Right cardiac atrium (tissue), 5 donors: ENCODE measurements at regions not wholly inside any gene's neighbourhood (a gene's known extent, or its start where the extent isn't known, plus 50 kb on each side); places are given as distances from the start of the nearest gene placed in this dataset.

ENCODE experiments used
- ATAC-seq, 2 donors: fragments of 200-7000 bp; cut with Tn5 transposase; one replicate each; pipeline versions ENCODE4 v1.8.0 to v1.9.1; 2020; ENCODE audit warnings: moderate library complexity in 2 of 2, mild to moderate bottlenecking in 1 of 2
- DNase-seq, 3 donors: peaks; one replicate each; pipeline ENCODE4 v3.0.0-alpha.2; 2020
- H3K27ac ChIP-seq: one replicate; pipeline ENCODE4 v1.5.1; 2013; ENCODE audit warnings: mild to moderate bottlenecking, low read length, control low read depth, moderate library complexity
- H3K27me3 ChIP-seq: one replicate; pipeline ENCODE4 v1.6.1; 2013; ENCODE audit not compliant: control insufficient read depth, insufficient read depth
- H3K4me1 ChIP-seq: one replicate; pipeline ENCODE4 v1.6.1; 2013; ENCODE audit warnings: low read length; ENCODE audit not compliant: control insufficient read depth, insufficient read depth
- H3K4me3 ChIP-seq: one replicate; pipeline ENCODE4 v1.5.1; 2013; ENCODE audit warnings: low read length, control low read depth
- H3K9me3 ChIP-seq: one replicate; pipeline ENCODE4 v1.6.1; 2013; ENCODE audit warnings: low read length; ENCODE audit not compliant: control insufficient read depth
- WGBS: extraction: QIAGEN DNeasy Blood & Tissue Kit; methylation state at CpG from one replicate; pipeline ENCODE4 v1.1.7; 2013; 5-methylcytosine and 5-hydroxymethylcytosine counted together
- intact Hi-C, 4 donors: fragments of 100-400 bp; cut with DNase I; formaldehyde crosslinking; loops; one replicate each; pipeline versions ENCODE4 v1.11.0 to v1.14.0; 2022 to 2023
- donor health status: healthy with polysubstance abuse.
- donor health status: DM: no; HTN: yes; CAD: no.
- donor health status: DM: no; HTN: no; CAD: no.
- donor health status: DM: no; HTN: yes; CAD: no; lungs with severe emphysema.
- donor health status: DM: yes; HTN: yes; CAD: no.

- intact Hi-C loops = no loop called here
- 63% methylated on average over 1 of the region's 1 CpG for WGBS
- ATAC-seq (peak; percentile 65 to 74), DNase-seq (peak; percentile 30 to 67 (median 46))
- H3K27ac ChIP-seq = no peak overlapping the region
- no peaks in the 10 kb centered on the region for H3K9me3 ChIP-seq
- no peaks in the 10 kb centered on the region for H3K27me3 ChIP-seq
- no peaks in the 10 kb centered on the region for H3K4me1 ChIP-seq
- no peak overlapping the region for H3K4me3 ChIP-seq
Observed at GRCh38 chr14:26887847-26888246, 290.0 kb upstream of the NOVA1 start.

GRCh38 chr14:26888592-26888991 is 290.8 kb upstream of the NOVA1 start:
- WGBS = 74% methylated on average over 1 of the region's 1 CpG
- Histone ChIP-seq H3K27me3 (no peaks in the 10 kb centered on the region), H3K4me1 (no peaks in the 10 kb centered on the region), H3K27ac (peak overlapping the region; percentile 27), H3K9me3 (no peaks in the 10 kb centered on the region), H3K4me3 (no peak overlapping the region)
- intact Hi-C loops = no loop called here
- no peak for ATAC-seq
- no peak for DNase-seq

GRCh38 chr14:26896447-26896846 is 298.6 kb upstream of the NOVA1 start:
- Histone ChIP-seq H3K27ac (no peak overlapping the region), H3K9me3 (no peaks in the 10 kb centered on the region), H3K27me3 (no peaks in the 10 kb centered on the region), H3K4me1 (no peaks in the 10 kb centered on the region), H3K4me3 (no peak overlapping the region)
- ATAC-seq = peak in 1 of 2 donors; percentile 24
- 64% methylated on average over 3 of the region's 3 CpGs for WGBS
- peak in 1 of 3 donors; percentile 23 for DNase-seq
- intact Hi-C loops = no loop called here

GRCh38 chr14:26897196-26897595 is 299.4 kb upstream of the NOVA1 start:
- no peaks in the 10 kb centered on the region for H3K9me3 ChIP-seq
- ATAC-seq = no peak
- no peaks in the 10 kb centered on the region for H3K27me3 ChIP-seq
- no peak for DNase-seq
- no peaks in the 10 kb centered on the region for H3K4me1 ChIP-seq
- H3K27ac ChIP-seq = no peak overlapping the region
- intact Hi-C loops = no loop called here
- no peak overlapping the region for H3K4me3 ChIP-seq

GRCh38 chr14:26905229-26905628 is 307.4 kb upstream of the NOVA1 start:
- H3K4me3 ChIP-seq = no peak overlapping the region
- intact Hi-C loops = loop anchor here in 1 of 4 donors (10.0 kb wide), 1 partner anchor 80 kb away; no protein-coding TSS in a partner anchor
- no peaks in the 10 kb centered on the region for H3K9me3 ChIP-seq
- H3K4me1 ChIP-seq = no peaks in the 10 kb centered on the region
- 74% methylated on average over 3 of the region's 3 CpGs for WGBS
- H3K27ac ChIP-seq = no peak overlapping the region
- no peak for DNase-seq
- no peak for ATAC-seq
- H3K27me3 ChIP-seq = no peaks in the 10 kb centered on the region

- no peak overlapping the region for H3K4me3 ChIP-seq
- no peaks in the 10 kb centered on the region for H3K27me3 ChIP-seq
- DNase-seq (no peak), ATAC-seq (no peak)
- H3K9me3 ChIP-seq = no peaks in the 10 kb centered on the region
- intact Hi-C loops = no loop called here
- no peak overlapping the region for H3K27ac ChIP-seq
- no peaks in the 10 kb centered on the region for H3K4me1 ChIP-seq
Observed at GRCh38 chr14:26913786-26914185, 316.0 kb upstream of the NOVA1 start.

- WGBS = 15% methylated on average over 1 of the region's 1 CpG
- ATAC-seq (peak; percentile 86 to 97), DNase-seq (no peak)
- H3K4me1 ChIP-seq = no peaks in the 10 kb centered on the region
- H3K27me3 ChIP-seq = no peaks in the 10 kb centered on the region
- H3K27ac ChIP-seq = no peak overlapping the region
- intact Hi-C loops = no loop called here
- H3K4me3 ChIP-seq = no peak overlapping the region
- H3K9me3 ChIP-seq = no peaks in the 10 kb centered on the region
Observed at GRCh38 chr14:26917086-26917485, 319.3 kb upstream of the NOVA1 start.

GRCh38 chr14:26925876-26926584 is 328.2 kb upstream of the NOVA1 start:
- Histone ChIP-seq H3K27ac (no peak overlapping the region), H3K4me1 (no peaks in the 10 kb centered on the region), H3K9me3 (no peaks in the 10 kb centered on the region), H3K27me3 (no peaks in the 10 kb centered on the region), H3K4me3 (no peak overlapping the region)
- intact Hi-C loops = no loop called here
- 74% methylated on average over 8 of the region's 8 CpGs for WGBS
- DNase-seq (no peak), ATAC-seq (no peak)

GRCh38 chr14:26926585-26926984 is 328.8 kb upstream of the NOVA1 start:
- 59% methylated on average over 3 of the region's 3 CpGs for WGBS
- no peak for DNase-seq
- H3K4me1 ChIP-seq = no peaks in the 10 kb centered on the region
- intact Hi-C loops = no loop called here
- H3K27me3 ChIP-seq = no peaks in the 10 kb centered on the region
- H3K9me3 ChIP-seq = no peaks in the 10 kb centered on the region
- no peak overlapping the region for H3K27ac ChIP-seq
- ATAC-seq = no peak
- no peak overlapping the region for H3K4me3 ChIP-seq

GRCh38 chr14:26928019-26928418 is 330.2 kb upstream of the NOVA1 start:
- ATAC-seq (no peak), DNase-seq (no peak)
- Histone ChIP-seq H3K27me3 (no peaks in the 10 kb centered on the region), H3K9me3 (no peaks in the 10 kb centered on the region), H3K27ac (no peak overlapping the region), H3K4me1 (no peaks in the 10 kb centered on the region), H3K4me3 (no peak overlapping the region)
- WGBS = 68% methylated on average over 2 of the region's 2 CpGs
- intact Hi-C loops = no loop called here

- Histone ChIP-seq H3K27ac (no peak overlapping the region), H3K9me3 (no peaks in the 10 kb centered on the region), H3K4me3 (no peak overlapping the region), H3K4me1 (no peaks in the 10 kb centered on the region), H3K27me3 (no peaks in the 10 kb centered on the region)
- intact Hi-C loops = no loop called here
- DNase-seq = no peak
- no peak for ATAC-seq
- 79% methylated on average over 3 of the region's 3 CpGs for WGBS
Observed at GRCh38 chr14:26929361-26929760, 331.5 kb upstream of the NOVA1 start.

- Histone ChIP-seq H3K27ac (no peak overlapping the region), H3K9me3 (no peaks in the 10 kb centered on the region), H3K27me3 (no peaks in the 10 kb centered on the region), H3K4me3 (no peak overlapping the region), H3K4me1 (no peaks in the 10 kb centered on the region)
- intact Hi-C loops = no loop called here
- 37% methylated on average over 2 of the region's 2 CpGs for WGBS
- ATAC-seq (no peak), DNase-seq (no peak)
Observed at GRCh38 chr14:26930576-26930975, 332.7 kb upstream of the NOVA1 start.
